Skin epidermis (tissue), 12 donors: ENCODE measurements at regions not wholly inside any gene's neighbourhood (a gene's known extent, or its start where the extent isn't known, plus 50 kb on each side); places are given as distances from the start of the nearest gene placed in this dataset.
"Not testable (repeated sequence)": the region's sequence is repeated elsewhere in the genome, so short reads cannot be mapped to it uniquely, and the experiment has no call there.

Experiments used
- H3K27ac ChIP-seq, 21 experiments: fragments of 200-600 bp; sonication (generic) in 11 of 21; one replicate each; pipeline ENCODE4 v1.5.0; 2020; ENCODE audit warnings: mild to moderate bottlenecking in 3 of 21, inconsistent platforms in 2 of 21, moderate library complexity in 2 of 21
- H3K4me3 ChIP-seq, 7 experiments: fragments of 200-600 bp; sonication (generic) in 2 of 7; one replicate each; pipeline ENCODE4 v1.5.0; 2020; ENCODE audit warnings: inconsistent platforms in 2 of 7, mild to moderate bottlenecking in 2 of 7, moderate library complexity in 1 of 7

DNA sequence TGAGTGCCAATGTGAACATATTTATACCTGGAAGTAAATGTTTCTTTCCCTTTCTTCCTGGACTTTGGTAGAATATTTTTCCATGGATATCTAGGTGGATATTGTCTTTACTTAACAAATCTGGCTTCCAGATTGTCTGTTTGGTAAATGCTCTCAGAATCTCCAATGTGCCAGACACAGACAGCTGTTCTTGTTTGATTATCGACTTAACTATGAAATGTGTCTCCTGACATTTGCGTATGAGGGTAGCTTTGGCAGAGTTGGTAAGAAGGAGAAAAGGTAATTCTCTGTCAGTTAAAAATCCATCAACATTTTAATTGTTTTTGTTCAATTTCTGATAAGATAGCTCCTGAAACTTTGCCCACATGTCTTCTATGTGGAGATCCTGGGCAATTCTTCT lies 196.4 kb upstream of the NUDT12 start:
- Histone ChIP-seq H3K27ac (no peak overlapping the region), H3K4me3 (no peak overlapping the region)

- Histone ChIP-seq H3K4me3 (no peak overlapping the region), H3K27ac (no peak overlapping the region)
Measured at GRCh38 chr5:103755974-103756373, 193.4 kb upstream of the NUDT12 start.

GRCh38 chr5:103745353-103746065 lies 182.9 kb upstream of the NUDT12 start:
- Histone ChIP-seq H3K27ac (no peak overlapping the region), H3K4me3 (no peak overlapping the region)

DNA sequence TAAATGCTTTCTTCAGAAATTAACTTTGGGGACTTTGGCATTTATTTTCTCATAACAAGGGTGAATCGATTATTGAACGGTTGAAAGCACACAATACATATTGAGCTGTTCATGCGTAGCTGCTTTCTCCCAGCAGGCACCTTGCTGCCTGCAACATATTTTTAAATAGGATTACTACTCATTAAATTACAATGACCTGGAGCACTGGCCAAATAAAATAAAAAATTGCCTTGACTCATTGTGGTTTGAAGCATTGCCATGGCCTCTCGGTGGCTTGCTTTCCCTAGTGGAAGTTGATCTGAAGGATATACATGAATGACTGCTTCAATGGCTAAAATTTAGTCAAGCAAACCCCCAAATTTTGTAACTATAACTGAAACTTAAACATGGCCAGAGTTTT lies 181.6 kb upstream of the NUDT12 start:
- H3K4me3 ChIP-seq = no peak overlapping the region
- no peak overlapping the region for H3K27ac ChIP-seq

DNA sequence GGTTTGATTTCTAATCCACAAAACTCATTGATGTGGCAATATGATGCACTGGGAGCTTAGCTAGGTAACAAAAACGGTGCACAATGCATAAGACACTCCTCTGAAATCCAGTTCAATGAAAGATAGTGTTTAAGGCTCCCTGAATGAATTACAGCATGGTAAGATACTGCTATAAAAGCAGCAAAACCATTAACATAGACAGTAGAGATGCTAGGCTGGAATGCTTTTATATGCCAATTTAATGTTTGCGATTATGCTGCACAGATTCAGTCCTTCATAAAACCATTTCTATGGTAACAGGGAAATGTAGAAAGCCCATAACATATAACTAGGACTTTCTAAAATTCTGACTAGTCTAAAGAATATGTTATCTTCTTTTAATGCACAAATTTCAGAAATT lies 180.8 kb upstream of the NUDT12 start:
- Histone ChIP-seq H3K4me3 (no peak overlapping the region), H3K27ac (no peak overlapping the region)

- no peak overlapping the region for H3K27ac ChIP-seq
Measured at GRCh38 chr5:103741984-103742383, 179.4 kb upstream of the NUDT12 start.

GRCh38 chr5:103736343-103736742 lies 173.8 kb upstream of the NUDT12 start:
- H3K27ac ChIP-seq, H3K4me3 ChIP-seq: not testable (repeated sequence)

More at GRCh38 chr5:103741984-103742383, 179.4 kb upstream of the NUDT12 start:
- no peak overlapping the region for H3K4me3 ChIP-seq

DNA sequence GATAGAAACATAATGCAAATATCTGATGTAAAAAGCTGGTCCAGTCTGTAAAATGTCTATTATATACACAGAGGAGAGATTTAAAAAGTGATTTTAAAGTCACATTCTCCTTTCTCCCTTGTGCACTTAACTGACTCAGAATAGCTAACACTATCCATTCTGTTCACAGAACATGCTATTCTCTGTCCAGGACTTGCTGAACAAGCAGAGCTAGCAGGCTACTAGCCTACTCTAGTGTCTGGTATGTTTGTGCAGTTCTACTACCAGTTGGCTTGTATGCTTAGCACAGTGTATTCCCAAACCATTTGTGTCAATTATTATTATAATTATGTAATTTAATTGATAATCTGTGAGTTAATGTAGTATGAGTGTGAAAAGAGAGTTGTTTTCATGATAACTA lies 161.7 kb upstream of the NUDT12 start:
- H3K27ac ChIP-seq = no peak overlapping the region
- no peak overlapping the region for H3K4me3 ChIP-seq

- Histone ChIP-seq H3K27ac (no peak overlapping the region), H3K4me3 (no peak overlapping the region)
Measured at GRCh38 chr5:103721183-103721582, 158.6 kb upstream of the NUDT12 start.

DNA sequence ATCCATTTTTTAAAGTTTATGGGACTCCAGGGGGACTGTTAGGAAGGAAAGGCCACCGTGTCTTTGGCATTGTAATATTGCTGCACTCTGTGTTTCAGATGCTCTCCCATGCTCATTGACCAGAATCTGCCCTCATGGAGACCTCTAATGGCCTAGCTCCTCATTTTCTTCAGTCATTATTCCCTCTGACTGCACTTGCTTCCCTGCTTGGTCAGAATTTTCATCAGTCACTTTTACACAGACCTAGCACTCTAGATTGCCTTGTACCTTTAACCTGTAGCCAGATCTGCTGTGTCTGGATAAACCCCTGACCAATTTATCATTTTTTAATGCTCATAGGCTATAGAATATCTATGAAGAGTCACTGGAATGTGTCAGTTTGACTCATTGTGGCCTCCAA lies 155.5 kb upstream of the NUDT12 start:
- no peak overlapping the region for H3K4me3 ChIP-seq
- no peak overlapping the region for H3K27ac ChIP-seq

- no peak overlapping the region for H3K27ac ChIP-seq
- no peak overlapping the region for H3K4me3 ChIP-seq
Measured at GRCh38 chr5:103708601-103709000, 146.0 kb upstream of the NUDT12 start.

- H3K4me3 ChIP-seq = no peak overlapping the region
- H3K27ac ChIP-seq = no peak overlapping the region
Measured at GRCh38 chr5:103706939-103707682, 144.5 kb upstream of the NUDT12 start.

- no peak overlapping the region for H3K27ac ChIP-seq
- H3K4me3 ChIP-seq = no peak overlapping the region
Measured at GRCh38 chr5:103703617-103704016, 141.0 kb upstream of the NUDT12 start.

DNA sequence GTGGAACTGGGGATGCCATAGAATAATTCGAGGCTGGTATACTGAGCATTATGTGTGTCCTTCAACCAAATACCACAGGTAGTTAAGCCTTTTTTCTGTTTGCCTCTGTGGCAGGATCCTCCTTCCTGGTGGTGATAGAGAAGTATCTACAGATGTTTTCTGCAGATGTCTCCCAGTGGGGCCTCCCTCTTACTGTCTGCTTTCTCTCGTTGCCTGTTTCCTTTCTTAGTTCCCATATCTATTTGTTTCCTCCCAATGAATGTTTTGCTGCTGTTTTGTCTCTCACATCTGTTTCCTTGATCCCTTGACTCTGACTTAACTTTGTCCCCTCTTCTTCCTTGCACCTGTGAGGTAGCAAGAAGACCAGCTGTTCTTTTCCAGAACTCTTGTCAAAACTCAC lies 130.9 kb upstream of the NUDT12 start:
- H3K27ac ChIP-seq = no peak overlapping the region
- no peak overlapping the region for H3K4me3 ChIP-seq

- Histone ChIP-seq H3K4me3 (no peak overlapping the region), H3K27ac (no peak overlapping the region)
Measured at GRCh38 chr5:103690676-103691075, 128.1 kb upstream of the NUDT12 start.

DNA sequence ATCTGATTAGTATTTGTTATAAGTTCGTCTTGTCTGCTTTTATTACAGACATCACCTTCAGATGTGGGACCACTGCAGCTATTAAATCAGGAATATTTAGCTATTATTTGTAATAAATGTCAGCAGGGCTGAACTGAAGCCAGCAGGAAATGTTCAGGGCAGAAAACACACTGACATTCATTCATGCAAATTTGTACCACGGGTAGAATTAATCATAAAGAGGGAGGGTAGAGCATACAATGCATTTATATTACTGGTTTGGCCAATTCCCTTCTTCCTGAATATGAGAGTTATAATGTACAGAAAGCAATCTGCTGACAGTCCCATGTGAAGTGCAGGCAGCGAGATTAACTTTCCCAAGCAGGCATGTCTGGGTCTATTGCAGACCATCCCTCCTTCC lies 117.3 kb upstream of the NUDT12 start:
- Histone ChIP-seq H3K27ac (no peak overlapping the region), H3K4me3 (no peak overlapping the region)

DNA sequence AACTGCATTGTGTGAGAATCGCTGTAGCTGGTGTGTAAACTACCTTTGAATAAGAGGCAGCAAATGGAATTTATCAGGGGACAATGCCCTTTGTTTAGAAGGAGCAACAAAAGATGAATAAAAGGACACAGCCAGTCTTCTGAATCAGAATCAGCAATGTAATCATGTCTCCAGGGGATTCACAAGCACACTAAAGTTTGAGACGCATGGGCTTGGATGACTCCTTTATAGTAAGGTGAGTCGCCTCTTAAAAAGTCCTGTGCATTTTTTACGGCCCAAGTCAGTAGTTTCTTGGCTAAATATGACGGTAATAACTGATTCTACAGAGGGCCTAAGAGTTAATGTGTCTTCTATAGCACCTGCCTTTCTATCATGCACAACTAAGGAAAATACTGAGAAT lies 113.6 kb upstream of the NUDT12 start:
- not testable (repeated sequence) for H3K4me3 ChIP-seq

GRCh38 chr5:103674739-103675138 lies 112.2 kb upstream of the NUDT12 start:
- Histone ChIP-seq H3K27ac (no peak overlapping the region), H3K4me3 (no peak overlapping the region)

More for the DNA sequence above, 113.6 kb upstream of the NUDT12 start:
- not testable (repeated sequence) for H3K27ac ChIP-seq

DNA sequence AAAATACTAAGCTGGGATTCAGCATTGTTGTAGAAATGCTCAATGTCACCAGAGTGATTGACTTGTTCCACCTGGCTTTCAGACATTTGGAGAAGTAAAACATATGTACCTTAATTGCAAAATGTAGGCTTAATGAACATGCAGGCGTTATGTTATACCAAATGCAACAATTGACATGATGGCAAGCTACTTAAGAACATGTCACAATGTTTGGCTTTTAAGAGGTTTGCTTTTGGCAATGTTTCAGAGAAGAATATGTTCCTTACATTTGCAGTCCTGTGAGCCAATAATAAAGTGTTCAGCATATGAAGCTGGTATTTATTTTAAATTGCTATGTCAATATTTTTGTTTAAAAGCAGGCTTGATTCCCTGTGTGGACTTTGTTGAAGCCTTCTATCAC lies 111.7 kb upstream of the NUDT12 start:
- no peak overlapping the region for H3K4me3 ChIP-seq
- H3K27ac ChIP-seq = no peak overlapping the region

- Histone ChIP-seq H3K4me3 (no peak overlapping the region), H3K27ac (no peak overlapping the region)
Measured at GRCh38 chr5:103669615-103670014, 107.0 kb upstream of the NUDT12 start.

- Histone ChIP-seq H3K4me3 (no peak overlapping the region), H3K27ac (no peak overlapping the region)
Measured at GRCh38 chr5:103668281-103668680, 105.7 kb upstream of the NUDT12 start.

DNA sequence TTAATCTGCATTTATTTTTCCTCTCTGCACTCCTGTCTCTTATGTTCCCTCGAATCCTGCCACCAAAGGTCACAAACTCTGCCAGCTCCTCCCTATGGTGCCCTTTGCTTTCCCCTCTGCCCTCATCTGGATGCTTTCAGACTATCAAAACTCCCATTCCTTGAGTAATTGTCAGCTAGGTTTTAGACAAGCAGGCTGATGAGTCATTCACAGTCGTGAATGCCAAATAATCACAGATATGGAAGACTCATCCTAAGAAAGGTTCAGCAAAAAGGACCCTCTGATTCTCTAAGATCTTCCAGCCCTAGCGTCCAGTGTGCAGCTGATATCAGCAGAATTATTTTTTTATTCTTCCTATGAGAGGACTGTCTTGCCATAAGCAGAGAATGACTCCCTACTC lies 104.5 kb upstream of the NUDT12 start:
- H3K4me3 ChIP-seq = no peak overlapping the region
- no peak overlapping the region for H3K27ac ChIP-seq
